Renal cortex interstitium (tissue), 11 donors: ENCODE measurements at regions not wholly inside any gene's neighbourhood (a gene's known extent, or its start where the extent isn't known, plus 50 kb on each side); places are given as distances from the start of the nearest gene placed in this dataset.

Source experiments
- DNase-seq, 11 donors: peaks; one replicate each; pipeline ENCODE4 v3.0.0-alpha.2; 2013; ENCODE audit warnings: low read depth in 9 of 11, low spot score in 4 of 11; ENCODE audit errors: extremely low read depth in 1 of 11

- DNase-seq: no peak
These were observed 1516.5 kb upstream of the FLRT2 start for GRCh38 chr14:84013424-84013823.

DNA sequence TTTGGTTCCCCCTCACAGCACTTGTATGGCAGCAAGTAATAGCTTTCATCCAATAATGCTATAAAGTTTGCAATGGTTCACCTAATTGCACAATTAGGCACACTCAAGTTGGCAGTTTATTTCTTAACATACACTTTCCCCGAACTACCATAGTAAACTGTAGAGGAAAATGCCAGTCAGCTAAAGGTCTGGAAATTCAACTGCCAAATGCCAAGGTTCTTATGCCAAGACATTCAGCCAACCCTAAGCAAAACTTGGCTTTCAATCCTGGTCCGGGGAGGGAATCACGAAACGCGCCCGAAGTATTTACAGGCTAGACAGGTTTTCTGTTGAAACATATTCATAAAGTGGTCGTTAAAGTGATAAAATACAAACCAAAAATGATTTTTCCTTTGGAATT is 1512.4 kb upstream of the FLRT2 start:
- no peak for DNase-seq

GRCh38 chr14:84021433-84021832 is 1508.5 kb upstream of the FLRT2 start:
- no peak for DNase-seq

DNA sequence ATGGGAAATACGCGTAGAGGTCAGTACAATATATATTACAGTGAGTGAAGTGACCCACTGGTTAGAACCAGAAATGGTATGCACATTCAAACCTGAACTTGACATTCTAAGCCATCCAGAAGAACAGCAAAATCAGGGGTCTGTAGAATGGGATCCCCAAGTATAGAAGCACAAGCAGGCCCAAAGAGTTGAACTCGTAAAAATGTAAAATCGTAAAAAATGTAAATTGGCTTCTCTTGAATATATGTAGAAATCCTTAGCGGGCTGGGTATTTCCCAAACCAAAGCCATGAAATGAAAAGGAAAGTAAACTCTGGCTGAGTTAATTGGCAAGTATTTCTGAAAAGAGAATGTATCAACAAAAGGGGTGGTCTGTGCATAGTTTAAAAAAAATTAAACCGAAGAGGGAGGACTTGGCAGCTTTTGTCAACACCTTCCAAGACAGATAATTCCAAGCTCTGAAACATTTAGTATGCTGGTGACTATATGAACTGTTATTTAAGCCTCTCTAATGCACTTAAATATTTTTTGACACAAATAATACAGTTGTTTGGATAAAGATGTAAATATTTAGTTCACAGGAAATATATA is 1505.6 kb upstream of the FLRT2 start:
- no peak for DNase-seq

- DNase-seq: no peak
These were observed 1504.6 kb upstream of the FLRT2 start for GRCh38 chr14:84025106-84026012.

- no peak for DNase-seq
These were observed 1502.6 kb upstream of the FLRT2 start for GRCh38 chr14:84027351-84027750.

- DNase-seq: no peak
These were observed 1501.8 kb upstream of the FLRT2 start for GRCh38 chr14:84028080-84028604.

GRCh38 chr14:84029246-84029645 is 1500.7 kb upstream of the FLRT2 start:
- DNase-seq: no peak

GRCh38 chr14:84029720-84030119 is 1500.2 kb upstream of the FLRT2 start:
- DNase-seq: no peak

- no peak for DNase-seq
These were observed 1493.1 kb upstream of the FLRT2 start for GRCh38 chr14:84036840-84037239.

- no peak for DNase-seq
These were observed 1492.4 kb upstream of the FLRT2 start for GRCh38 chr14:84037593-84037992.

- no peak for DNase-seq
These were observed 1489.8 kb upstream of the FLRT2 start for GRCh38 chr14:84040101-84040500.

DNA sequence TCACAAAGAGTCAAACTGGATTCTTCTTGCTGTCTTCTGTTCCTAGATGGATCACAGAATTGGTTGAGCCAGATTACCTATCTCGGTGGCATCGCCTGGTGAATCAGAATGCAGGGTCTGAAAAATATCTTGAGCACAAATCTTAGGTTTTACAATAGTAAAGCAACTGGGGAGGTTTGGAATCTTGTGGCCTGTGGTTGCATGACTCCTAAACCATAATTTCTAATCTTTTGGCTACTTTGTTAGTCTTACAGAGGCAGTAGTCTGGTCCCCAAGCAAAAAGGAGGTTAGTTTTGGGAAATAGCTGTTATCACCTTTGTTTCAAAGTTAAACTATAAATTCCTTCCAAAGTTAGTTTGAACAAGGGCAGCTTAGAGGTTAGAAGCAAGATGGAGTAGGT is 1488.5 kb upstream of the FLRT2 start:
- DNase-seq: no peak

GRCh38 chr14:84042992-84043391 is 1487.0 kb upstream of the FLRT2 start:
- no peak for DNase-seq

DNA sequence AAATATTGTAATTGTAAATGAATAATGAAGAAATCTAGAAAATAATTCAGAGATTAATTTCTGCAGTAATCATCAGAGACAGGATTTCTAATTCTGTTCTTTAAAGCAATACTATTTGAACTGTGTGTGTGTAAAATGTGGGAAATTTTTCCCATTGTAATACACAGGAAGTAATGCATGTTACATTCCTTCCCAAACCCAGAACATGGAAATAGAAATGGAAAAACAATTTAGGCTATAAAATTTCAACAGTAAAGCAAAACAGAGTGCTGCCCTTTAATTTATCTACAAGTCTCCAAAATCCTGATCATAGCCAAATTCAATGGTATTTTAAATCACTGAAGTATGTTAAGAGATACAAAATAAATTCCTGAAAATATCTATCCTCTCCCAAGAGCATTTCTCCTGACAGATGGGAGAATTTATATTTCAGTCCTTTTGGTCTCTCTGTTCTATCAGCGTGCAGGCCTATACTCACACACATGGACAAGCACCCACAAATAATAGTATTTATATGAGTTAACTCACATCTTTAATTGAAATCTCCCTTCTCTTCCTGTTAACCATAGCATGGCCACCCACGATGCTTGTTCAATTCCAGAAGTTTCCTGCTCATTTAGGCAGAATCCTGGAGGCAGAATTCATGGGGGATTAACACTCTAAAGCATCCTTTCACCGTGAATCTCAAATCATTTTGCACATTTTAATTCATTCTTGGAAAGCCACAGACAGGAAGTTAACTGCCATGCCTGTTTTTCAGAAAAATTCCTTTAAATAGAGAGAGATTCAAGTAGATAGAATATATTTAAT is 1465.4 kb upstream of the FLRT2 start:
- no peak for DNase-seq

DNA sequence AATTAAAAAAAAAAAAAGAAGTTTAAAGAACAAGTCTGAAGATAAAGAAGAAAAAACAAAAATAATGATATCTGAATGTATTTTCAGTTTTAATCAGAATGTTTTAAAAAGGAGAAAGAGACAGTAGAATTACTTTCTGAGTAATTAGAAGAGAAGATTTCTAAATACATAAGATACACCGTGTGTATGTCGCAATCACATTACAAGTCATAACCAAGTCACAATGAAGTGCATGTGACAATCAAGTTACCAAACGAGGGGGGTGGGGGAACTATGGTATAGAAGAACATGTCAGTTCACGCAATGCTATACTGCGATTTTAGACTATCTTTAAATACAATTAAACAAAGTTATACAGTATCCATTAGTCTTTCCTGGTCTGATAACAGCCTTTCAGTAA is 1464.1 kb upstream of the FLRT2 start:
- DNase-seq: no peak

DNA sequence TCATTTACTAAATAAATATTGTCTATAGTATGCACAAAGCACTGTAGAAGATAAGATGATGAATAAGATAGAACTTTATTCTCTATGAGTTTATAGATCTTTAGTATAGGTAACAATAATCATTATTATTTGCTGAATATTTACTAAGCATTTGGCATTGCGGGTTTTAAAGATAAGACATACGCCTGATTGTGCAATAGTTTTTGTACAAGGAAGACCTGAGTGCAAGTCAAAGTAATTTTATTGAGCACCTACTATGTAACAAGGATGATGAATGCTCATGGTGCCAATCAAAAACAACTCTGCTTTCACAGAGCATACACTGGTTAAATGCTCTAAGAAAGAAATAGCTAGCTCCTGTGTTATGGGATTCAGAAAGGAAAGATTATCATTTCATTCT is 1461.7 kb upstream of the FLRT2 start:
- no peak for DNase-seq

DNA sequence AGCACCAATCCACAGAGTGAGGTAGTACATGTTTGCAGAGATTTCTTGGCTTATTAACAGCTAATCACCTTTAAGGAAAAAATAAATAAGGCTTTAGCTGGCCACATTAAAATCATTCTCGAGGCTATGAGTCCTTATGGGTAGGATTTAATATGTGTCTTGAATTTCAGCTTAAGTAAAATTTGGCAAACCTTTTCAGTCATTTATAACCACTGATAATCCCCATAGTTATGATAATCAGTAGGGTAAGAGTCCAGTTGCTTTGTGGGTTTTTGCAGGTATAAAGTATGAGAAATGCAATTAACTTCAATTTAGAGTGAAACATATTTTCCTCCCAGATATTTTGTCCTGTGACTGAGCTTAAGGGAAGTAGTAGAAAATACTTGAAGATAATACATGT is 1458.9 kb upstream of the FLRT2 start:
- no peak for DNase-seq

GRCh38 chr14:84074626-84075025 is 1455.3 kb upstream of the FLRT2 start:
- DNase-seq: no peak

GRCh38 chr14:84080944-84081343 is 1449.0 kb upstream of the FLRT2 start:
- DNase-seq: no peak
